Non-pigmented ciliary epithelial cell (primary cell): ENCODE measurements at regions not wholly inside any gene's neighbourhood (a gene's known extent, or its start where the extent isn't known, plus 50 kb on each side); places are given as distances from the start of the nearest gene placed in this dataset.
"Not testable (repeated sequence)": the region's sequence is repeated elsewhere in the genome, so short reads cannot be mapped to it uniquely, and the experiment has no call there.

Experiments used
- DNase-seq: peaks from one replicate; pipeline ENCODE4 v3.0.0-alpha.2; 2010; ENCODE audit warnings: low read depth

- no peak for DNase-seq
These were observed 1680.9 kb downstream of the OLFM4 start for GRCh38 chr13:54709546-54709945.

- DNase-seq, result no peak
These were observed 1705.0 kb downstream of the OLFM4 start for GRCh38 chr13:54733639-54734038.

GRCh38 chr13:54737211-54737610 is 1708.6 kb downstream of the OLFM4 start:
- DNase-seq, result not testable (repeated sequence)

DNA sequence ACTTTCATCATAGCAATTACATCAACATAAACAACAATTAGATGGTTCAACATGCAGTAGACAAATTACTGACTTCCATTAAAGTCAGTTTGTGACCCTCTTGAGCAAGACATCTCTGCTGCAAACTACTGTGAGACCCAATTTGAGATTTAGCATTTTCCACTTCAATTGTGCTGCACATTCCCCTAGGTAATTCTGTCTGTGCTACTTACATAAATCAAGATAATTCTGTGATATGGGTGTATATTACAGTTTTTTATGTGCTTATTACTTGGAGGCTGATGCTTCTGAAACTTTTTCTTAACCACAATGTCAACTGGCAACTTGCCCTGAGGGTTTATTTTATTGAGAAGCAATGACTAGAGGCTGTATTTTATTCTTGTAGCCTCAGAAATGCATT is 1714.4 kb downstream of the OLFM4 start:
- no peak for DNase-seq

GRCh38 chr13:54744747-54745146 is 1716.1 kb downstream of the OLFM4 start:
- no peak for DNase-seq

GRCh38 chr13:54750521-54750920 is 1721.9 kb downstream of the OLFM4 start:
- DNase-seq, result no peak

DNA sequence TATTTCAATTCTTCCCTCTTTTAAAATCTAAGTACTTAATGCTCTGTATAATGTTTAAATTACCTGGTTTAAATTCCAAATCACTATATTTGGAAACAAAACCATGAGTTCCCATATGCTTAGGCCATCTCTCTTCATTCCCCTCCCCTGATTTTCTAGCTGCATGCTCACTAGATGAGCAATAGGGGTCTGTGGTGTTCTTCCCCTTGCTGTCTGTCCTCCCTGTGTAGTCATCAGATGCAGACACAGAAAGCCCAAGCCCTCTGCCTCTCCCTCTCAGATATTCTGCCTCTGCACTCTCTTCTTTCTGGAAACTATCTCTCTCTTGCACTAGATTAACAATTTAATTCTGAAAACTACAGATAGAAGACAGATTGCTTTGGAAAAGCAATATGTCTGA is 1730.2 kb downstream of the OLFM4 start:
- no peak for DNase-seq

GRCh38 chr13:54768214-54768613 is 1739.6 kb downstream of the OLFM4 start:
- no peak for DNase-seq

DNA sequence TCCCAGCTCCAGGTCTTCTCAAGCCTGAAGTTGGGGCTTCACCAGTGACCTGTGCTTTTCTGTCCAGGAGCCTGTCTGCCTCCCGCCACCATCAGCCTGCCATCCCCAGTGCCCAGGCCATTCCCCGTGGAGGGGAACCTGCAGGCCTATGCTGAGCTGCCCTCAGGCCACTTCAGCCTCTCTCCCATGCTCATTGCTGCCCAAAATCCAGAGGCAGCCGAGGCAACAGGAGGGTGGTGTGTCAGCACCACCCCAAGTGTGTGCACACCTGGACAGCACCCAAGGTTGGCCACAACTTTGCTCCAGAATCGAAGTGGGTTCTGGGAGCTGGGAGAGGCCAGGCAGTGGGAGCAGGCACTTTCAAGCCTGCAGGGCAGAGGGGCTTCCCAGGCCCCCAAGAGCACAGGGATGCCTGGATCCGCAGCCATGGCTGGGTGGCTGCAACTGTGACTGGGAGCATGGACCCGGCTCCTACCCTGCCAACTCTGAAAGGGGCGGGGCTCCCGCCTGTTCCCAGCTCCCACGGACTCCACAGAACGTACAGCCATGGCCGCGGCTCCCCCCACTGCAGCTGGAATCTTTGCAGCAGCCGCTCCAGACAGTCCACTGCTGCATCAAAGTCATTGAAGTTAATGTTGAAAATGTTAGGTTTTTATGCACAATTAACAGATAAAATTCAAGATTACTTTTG is 1747.0 kb downstream of the OLFM4 start:
- no peak for DNase-seq

GRCh38 chr13:54787754-54788153 is 1759.1 kb downstream of the OLFM4 start:
- DNase-seq, result no peak

DNA sequence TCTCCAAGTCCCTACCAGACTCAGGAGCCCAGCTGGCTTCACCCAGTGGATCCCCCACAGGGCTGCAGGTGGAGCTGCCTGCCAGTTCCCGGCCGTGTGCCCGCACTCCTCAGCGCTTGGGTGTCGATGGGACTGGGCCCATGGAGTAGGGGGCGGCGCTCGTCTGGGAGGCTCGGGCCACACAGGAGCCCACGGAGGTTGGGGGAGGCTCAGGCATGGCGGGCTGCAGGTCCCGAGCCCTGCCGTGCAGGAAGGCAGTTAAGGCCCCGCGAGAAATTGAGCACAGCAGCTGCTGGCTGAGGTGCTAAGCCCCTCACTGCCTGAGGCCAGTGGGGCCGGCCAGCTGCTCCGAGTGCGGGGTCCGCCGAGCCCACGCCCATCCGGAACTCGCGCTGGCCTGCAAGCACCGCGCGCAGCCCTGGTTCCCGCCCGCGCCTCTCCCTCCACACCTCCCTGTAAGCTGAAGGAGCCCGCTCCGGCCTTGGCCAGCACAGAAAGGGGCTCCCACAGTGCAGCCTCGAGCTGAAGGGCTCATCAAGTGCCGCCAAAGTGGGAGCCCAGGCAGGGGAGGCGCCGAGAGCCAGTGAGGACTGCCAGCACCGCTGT is 1771.1 kb downstream of the OLFM4 start:
- DNase-seq, result no peak

DNA sequence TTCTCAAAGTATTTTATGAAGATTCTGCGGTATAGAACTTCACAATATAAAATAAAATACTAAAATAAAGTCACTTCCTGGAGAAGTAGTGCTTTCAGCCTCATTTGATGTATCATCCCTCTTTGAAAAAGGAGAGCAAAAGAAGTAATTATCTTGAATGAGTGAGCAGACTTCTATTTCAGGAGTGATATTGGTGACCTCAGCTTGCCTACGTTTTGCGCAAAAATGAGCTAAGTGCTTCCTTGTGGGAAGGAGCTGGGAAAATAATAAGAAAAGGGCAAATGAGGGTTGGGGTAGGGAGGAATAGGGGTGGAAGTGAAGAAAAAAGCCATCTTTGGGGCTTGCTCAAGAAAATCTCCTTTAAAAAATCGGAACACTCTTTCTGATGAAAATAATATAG is 1773.6 kb downstream of the OLFM4 start:
- DNase-seq, result no peak

DNA sequence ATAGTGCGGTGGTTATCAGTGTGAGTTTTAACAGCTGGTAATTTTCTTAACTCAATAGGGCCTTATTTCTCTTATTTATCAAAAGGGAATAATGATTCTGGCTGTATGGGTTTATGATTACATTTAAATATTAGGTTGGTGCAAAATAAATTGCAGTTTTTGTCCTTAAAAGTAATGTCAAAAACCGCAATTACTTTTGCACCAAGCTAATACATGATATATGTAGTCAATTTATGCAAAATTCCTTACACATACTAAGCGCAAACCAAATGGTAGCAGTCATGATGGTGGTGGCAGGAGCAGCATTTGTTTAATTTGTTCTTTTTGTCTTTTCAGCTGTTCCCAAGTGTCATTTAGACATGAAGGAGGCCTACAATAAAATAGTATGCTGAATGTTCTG is 1777.1 kb downstream of the OLFM4 start:
- DNase-seq, result no peak

DNA sequence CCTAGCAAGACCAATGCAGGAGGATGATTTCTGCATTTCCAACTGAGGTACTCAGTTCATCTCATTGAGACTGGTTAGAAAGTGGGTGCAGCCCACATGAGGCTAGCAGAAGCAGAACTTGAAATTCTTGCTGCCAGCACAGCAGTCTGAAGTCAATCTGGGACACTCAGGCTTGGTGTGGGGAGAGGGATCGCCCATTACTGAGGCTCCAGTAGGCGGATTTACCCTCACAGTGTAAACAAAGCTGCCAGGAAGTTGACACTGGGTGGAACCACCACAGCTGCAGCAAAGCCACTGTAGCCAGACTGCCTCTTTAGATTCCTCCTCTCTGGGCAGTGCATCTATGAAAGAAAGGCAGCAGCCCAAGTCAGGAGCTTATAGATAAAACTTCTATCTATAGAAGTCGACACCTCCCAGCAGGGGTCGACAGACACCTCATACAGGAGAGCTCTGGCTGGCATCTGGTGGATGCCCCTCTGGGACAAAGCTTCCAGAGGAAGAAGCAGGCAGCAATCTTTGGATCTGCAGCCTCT is 1793.4 kb downstream of the OLFM4 start:
- DNase-seq, result not testable (repeated sequence)

- not testable (repeated sequence) for DNase-seq
These were observed 1800.9 kb downstream of the OLFM4 start for GRCh38 chr13:54829391-54830068.

DNA sequence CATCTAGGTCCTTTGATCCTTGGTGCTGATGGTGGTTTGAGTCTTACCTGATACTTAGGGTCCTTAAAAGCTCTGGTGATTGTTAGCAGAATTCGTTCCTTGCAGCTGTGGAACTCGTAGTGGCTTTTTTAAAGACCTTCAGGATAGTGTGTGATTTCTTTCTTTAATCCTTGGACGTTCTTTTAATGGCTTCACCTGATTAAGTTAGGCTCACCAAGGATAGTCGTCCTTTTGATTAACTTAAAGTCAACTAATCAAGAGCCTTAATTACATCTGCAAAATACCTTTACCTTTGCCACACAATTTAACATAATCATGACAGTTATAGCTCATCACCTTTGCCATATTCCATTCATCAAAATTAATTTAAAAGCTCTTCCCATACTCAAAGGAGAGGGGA is 1807.7 kb downstream of the OLFM4 start:
- DNase-seq, result no peak

GRCh38 chr13:54841682-54842081 is 1813.1 kb downstream of the OLFM4 start:
- DNase-seq, result no peak

DNA sequence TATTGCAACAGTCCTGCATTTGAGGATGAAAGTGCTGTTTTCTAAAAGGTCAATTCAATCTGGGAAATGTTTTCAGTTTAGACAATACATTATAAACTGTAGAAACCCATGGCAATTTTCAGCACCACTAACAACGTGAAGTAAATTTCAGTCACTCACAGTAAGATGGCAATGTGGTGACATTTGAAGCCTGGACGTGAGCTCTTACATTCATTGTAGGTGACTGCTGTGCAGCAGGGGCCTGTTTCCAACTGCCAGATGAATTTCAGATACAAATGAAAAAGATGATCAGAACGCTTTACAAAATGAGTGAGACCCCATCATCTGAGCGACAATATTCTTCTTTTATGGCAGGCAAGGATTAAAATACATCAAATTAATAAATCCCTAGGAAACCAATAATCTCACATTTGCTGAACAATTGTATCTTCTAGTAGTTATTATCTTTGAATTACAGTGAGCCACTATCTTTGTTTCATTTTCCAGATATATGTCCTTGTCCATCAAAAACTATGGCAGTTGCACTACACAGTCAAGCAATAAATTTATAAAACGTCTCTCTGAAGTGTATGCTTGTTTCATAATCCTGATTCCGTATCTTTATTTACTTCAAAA is 1816.8 kb downstream of the OLFM4 start:
- no peak for DNase-seq

DNA sequence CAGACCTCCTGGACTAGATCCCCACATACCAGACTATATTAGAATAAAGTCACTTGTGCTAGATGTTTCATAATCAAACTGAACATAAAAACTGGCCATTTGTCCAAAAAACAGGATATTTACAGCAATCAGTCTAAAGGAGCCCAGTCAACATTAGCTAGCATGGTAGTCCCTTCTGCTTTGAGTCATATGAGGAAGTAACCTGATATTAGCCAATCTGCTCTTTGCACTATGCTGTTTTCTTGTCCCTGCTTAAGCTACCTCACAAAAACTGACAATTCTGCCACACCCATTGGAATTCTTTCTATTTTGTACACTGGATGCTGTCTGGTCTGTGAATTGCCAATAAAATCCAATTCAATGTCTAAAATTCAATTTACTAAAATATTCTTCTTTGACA is 1824.2 kb downstream of the OLFM4 start:
- DNase-seq, result no peak

GRCh38 chr13:54859827-54860226 is 1831.2 kb downstream of the OLFM4 start:
- no peak for DNase-seq

- DNase-seq, result no peak
These were observed 1846.5 kb downstream of the OLFM4 start for GRCh38 chr13:54875111-54875510.

DNA sequence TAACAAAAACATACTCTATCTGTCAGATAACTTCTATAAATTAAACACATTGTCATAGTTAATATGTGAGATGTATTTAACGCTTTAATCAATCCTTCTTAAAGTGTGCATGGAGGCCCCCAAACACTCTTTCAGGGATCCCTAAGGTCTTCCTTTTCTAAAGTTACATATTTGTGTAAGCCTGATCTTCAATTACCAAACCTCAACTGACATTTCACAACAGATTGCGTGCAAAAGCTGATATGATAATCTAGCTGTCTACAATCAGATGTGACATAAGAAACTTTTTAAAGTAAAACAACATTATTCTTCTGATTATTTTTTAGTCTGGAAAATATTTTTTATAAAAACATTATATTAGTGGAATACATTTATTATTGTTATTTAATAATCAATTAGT is 1850.4 kb downstream of the OLFM4 start:
- DNase-seq, result no peak

GRCh38 chr13:54884682-54885081 is 1856.1 kb downstream of the OLFM4 start:
- DNase-seq, result no peak
